ENCODE measurements at regions not wholly inside any gene's neighbourhood (a gene's known extent, or its start where the extent isn't known, plus 50 kb on each side); places are given as distances from the start of the nearest gene placed in this dataset.
"Not testable (repeated sequence)": the region's sequence is repeated elsewhere in the genome, so short reads cannot be mapped to it uniquely, and the experiment has no call there.

DNA sequence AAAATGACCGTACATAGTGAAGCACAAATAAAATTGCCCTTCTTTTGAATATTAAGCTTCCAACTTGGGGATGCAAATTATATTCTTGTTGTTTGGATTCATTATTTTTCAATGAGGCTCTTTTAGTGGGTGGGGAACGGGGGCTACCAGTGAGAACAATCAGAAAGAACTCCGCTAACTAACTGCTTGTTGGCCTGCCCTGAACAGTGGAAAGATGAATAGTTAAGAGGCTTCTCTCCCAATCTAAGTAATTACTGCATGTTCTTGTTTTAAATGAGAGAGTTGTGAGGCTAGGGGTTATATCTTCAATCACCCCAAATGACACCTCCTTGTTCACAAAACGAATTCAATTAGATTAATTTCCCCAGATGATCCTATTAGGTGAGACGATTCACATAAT is 322.0 kb downstream of the FAT3 start:
- DNase-seq: no peak

DNA sequence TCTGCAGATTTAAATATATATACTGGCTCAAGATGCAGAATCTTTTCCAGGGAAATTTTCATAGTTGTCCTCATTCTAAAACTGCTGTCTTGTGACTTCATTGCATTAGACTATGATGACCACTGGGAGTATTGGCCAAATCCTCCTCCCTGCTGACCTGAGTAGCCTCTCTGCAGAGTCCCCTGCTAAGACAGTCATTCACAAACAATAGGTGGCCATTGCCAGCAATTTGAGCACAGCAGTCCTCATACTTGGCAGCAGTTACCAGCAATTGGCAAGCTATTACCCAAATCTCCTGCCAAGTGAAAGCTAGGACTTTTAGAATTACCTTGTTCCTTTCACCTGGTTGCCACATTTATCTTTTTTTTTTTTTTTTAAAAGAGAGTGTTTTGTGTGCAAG is 325.8 kb downstream of the FAT3 start:
- DNase-seq: no peak

DNA sequence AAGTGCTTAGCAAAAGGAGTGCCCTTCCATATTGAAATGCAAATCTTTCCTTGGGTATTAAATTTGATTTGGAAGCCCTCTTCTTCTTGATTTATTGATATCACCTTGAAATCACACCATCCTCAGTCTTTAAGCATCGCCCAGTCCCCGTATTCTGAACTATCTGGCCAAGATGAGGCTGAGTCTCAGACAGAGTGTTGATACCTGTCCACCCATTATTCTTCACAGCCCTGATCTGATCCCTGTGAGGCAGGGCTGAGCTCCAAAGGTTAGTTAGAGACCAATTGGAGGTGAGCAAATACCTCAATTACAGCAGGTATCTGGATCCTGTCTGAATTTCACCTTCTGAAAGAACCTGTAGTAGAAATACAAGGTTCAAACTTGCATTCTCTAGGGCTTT is 326.3 kb downstream of the FAT3 start:
- no peak for DNase-seq

DNA sequence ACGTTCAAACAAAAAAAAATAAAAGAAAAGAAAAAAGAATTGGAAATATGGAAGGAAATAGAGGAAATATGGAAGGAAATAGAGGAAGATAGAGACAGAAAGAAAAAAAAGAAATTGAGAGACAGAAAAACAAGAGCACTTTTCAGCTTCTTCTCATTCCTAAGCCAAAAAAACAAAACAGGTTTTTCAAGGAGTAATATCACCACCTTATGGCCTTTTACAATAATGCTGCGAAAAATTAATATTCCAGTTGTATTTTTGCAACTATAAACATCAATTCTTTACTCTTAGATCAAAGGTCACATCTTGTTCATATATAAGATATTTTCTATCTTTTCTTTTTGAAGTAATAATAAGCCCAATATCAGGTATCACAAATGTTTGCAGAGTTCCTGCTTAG is 328.3 kb downstream of the FAT3 start:
- DNase-seq: no peak

DNA sequence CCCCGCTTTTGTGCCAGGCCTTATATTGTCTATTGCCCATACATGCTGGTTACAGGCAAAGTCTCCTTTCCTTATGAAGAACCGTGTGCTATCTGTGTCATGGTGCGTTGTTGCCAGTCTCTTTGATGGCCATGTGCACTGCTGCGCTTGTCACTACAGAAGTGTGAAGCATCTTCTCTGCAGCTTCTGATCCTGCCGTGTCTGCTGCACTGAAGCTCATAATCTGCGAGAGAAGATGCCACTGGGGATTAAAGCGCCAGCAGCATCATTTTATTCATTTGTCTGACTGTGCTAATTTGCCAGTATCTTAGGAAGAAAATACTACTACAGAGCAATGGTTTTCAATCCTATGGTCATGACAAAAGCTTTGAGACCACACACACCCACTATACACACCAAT is 330.1 kb downstream of the FAT3 start:
- no peak for DNase-seq

DNA sequence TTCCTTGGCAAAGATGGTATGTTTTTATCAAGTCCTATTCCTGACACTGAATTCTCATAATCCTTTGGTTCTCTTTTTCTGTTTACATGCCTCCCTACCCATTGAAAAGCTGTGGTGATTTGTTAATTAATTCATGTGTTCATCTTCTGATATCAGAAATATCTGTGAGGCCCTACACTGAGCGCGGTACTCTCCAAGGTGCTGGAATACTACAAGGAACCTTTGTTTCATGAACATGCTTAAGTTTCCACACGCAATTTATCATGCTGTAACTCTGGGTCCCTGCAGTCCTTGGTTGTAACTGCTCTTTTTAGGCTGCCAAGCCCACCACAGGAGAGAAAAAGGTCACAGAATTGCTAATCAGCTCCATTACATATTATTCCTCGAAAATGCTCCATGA is 331.8 kb downstream of the FAT3 start:
- no peak for DNase-seq

DNA sequence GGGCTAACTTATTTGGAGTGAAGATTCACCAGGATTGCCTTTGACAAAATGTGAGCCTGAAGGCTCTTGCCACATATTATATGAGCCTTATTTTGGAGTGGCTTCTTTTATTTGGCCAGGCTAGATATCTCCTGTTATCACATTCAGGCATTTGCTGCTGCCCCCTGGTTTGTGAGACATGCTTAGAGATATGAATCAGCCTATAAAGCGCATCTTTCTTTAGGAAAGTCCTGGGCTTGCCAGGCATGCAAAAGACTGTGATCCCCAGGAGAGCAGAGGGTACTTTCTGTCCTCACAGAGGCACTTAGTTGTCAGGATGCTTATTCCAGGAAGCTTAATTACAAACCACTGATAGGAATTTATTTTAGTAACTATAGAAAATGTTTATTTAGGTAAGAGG is 333.3 kb downstream of the FAT3 start:
- no peak for DNase-seq

DNA sequence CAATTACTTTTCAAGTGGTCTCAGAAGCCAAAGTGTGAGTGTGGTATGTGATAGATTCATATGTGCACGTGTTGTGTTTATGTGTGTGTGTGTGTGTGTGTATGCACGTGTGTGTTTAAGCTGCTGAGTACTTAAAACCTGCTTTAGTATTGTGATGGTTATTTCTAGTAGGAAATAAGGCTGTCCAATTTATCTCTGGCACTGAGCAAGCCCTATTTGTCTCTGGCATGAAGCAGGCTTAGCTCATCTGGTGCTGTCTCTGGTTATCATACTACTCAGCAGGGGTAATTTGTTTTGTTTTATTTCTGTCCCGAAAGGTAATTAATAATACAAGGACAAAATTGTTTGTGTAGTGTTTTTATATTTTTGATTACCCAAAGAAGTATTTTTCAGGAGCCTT is 333.7 kb downstream of the FAT3 start:
- DNase-seq: no peak

DNA sequence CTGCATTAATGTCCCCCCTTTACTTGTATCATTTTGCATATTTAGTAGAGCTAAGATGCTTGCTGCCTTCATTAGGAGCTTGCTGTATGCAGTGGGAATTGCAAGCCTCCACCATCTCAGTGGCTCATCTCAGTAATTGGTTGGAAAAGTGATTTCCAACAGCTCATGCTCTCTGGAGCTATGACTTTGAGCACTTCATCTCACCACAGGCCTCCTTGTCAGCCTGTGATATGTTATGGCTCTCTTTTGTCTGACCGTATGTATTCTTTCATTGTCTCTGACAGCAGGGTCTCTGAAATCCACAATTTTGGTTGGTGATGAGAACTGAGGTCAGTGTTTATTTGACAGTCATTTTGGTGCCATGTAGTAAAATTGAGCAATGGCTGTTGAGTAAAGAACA is 345.1 kb downstream of the FAT3 start:
- DNase-seq: no peak

DNA sequence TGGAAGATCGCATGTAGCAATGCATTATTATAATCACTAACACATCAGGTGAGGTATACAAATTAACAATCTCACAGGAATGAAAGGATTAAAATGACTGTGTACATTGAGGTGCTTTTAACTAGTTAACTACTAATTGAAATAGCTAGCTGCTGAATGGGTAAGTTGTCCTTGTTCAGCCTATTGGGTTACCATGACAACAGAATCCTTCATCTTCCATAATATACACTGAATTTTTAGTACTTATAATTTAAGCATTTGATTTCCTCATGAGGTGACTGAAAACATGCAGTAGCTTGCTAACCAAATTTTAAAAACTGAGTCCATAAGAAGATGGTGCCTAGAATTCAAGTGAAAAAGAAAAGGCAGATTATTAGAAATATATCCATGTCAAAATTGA is 347.9 kb downstream of the FAT3 start:
- no peak for DNase-seq

DNA sequence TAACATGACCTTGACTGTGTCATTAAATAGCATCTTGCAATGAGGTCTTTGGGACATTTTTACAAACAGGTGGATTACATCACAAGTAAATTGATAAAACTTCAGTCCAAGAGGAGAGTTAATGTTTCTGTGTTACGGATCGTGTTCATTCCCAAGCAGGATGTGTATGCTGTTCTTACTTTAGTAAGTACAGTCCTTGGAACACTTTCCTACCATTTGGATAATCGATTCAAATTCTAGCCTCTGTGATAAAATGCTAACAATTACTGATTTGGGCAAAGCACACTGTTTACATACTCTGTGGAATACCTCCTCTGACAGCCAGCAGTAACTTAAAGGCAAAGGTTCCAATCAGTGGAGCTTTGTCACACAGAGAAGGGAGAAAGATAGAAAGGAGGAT is 351.7 kb downstream of the FAT3 start:
- no peak for DNase-seq

DNA sequence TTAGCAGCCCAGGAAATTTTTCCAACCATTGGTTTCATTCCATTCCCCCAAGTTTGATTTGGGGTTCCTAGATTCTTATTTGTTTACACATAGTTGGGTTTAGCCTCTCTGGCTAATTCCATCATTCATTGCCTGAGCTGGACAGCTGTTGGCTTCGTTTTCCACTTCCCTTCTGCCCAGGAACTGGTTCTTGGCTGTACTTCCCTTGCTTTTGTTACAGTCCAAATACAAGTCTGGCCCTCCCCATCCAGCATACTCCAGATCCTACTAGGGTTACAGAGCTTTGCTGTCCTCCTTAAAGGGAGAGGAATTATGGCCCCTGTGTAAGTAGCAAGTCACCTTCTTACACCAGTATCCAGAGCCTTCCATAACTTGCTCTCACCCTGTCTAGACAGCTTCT is 356.3 kb downstream of the FAT3 start:
- DNase-seq: no peak

DNA sequence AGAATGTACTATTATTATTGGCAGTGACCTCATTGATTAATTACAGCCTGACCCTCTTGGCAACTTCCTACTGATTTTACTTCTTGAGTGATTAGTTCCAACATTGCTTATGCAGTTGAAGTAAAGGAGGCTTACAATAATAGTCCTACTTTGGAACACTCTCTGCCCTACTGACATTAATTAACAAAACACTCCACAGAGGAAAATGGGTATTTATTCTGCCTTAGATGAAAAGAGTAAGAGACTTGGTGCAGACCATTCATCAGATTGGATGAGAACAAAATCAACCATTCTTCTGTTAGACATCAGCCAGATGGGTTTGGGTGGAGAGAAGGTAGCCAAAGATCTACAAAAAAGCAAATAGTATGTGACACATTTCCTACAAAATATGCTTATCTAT is 363.8 kb downstream of the FAT3 start:
- no peak for DNase-seq

DNA sequence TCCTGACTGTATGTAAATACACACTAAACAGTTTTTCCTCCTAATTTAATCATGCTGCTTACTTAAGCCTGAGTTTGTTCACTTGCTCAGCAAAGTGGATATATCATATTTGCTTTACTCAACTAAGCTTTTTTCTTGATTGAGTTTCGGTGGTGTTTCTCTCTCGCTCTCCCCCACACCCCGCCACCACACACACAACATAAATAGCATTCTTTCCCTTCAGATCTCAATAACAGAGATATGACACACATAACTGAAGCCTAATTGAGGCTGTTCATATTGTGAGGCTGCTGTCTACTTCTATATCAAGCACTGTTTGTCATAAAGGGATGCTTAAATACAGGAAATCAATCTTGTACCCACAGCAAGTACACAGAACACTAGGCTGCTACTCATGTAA is 364.9 kb downstream of the FAT3 start:
- DNase-seq: no peak

DNA sequence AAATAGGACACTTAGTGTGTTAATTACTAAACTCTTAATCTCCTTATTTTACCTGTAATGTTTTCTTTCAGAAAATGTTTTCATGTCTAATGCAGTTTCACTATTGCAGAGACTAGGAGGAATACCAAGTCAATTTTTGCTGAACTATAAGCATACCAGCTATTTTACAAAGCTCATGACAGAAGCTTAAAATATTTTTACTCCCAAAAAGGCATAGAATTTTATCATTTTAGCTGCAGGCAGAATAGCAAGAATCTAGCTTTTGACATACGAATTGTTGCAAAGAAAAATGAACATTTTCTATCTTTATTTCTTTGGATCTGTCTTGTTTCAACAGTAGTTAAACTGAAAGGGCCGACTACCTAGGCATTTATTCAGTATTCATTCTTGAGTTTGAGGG is 366.9 kb downstream of the FAT3 start:
- DNase-seq: no peak

DNA sequence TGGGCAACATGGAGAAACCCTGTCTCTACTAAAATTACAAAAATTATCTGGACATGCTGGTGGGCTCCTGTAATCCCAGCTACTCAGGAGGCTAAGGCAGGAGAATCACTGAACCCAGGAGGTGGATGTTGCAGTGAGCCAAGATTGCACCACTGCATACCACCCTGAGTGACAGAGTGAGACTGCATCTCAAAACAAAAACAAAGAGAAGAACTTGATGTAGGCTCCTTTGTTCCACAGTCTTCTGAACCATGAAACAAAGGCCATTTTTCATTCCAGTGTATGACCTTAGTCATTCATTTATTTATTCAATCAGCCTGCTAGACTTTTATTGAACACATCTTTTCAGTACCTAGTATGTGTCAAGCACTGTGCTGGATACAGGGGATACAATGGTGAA is 369.6 kb downstream of the FAT3 start:
- DNase-seq: no peak

DNA sequence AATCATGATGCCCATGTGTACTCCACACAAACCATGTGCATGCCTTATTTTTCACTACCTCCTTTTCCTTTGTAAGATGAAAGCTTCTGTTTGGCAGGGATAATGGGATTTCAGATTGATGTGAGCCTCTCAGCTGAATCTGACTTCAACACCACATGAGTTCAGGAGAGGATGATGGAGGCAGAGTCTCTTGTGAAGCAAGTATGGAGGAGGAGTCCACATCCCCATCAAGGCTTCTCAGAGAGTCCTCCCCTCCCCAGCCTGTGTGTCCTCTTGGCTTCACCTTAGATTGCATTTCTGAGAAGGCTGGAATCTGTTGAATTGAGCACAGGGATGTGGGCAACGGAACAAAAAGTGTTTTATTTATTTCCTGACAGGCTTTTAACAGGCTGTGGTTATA is 370.4 kb downstream of the FAT3 start:
- DNase-seq: no peak

DNA sequence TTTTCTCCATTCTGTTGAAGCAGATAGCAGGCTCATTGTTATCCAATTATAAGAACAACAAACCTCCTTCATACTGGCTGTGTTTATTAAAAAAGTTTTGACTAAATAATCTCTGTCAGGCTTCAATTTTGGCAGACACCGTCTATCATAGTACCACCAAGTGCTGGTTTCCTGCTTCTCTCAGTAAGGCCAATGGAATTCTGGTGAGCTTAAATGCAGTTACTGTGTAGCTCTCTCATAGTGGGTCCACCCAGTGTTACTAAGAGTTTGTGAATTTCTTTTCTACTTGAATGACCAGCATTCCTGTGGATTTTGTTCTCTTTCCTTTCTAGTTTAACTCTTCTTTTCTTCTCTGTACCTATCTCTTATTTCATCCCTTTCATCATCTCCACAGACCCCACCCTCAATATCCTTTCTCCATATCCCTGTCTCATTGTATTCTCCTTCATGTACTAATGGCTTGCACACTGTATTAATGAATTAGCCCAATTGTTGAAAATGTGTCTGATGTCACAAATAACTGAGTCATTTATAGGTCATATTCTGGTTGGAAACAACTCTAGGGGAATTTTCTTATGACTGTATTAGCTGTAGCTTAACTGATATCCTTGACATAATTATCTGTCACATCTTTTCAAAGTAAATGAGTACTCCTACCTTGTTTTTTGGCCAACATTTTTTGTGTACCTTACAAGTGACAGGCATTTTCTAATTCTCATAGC is 372.1 kb downstream of the FAT3 start:
- no peak for DNase-seq

DNA sequence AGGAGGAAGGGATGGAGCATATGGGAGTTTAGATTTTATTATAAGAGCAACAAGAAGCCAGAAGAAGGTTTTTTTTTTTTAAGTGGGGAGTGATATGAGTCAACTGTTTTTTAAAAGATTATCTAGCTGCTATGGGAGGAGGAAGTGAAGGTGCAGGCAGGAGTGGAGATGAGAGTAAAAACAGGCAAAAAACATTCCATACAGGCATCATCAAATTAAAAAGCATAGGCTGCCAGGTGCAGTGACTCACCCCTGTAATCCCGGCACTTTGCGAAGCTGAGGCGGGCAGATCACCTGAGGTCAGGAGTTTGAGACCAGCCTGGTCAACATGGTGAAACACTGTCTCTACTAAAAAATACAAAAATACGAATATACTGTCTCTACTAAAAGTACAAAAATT is 368.4 kb upstream of the MTNR1B start:
- no peak for DNase-seq

DNA sequence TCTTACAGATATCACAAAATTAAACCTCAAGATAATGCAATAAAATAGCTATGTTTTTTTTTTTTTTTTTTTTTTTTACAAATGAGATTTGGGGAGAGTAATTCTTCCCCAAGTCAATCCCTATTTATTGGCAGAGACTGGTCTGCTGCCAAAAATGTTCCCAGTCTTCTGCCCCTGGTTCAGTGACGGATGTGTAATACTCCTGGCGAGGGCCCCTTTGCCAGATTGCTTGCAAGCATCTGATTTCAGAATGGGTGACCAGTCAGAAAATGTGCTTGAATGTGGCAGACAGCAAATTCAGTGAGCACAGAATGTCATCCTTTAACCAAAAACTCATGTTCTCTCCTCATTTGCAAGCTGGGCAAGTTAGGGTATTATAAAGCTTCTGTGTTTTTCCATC is 363.8 kb upstream of the MTNR1B start:
- DNase-seq: no peak

DNA sequence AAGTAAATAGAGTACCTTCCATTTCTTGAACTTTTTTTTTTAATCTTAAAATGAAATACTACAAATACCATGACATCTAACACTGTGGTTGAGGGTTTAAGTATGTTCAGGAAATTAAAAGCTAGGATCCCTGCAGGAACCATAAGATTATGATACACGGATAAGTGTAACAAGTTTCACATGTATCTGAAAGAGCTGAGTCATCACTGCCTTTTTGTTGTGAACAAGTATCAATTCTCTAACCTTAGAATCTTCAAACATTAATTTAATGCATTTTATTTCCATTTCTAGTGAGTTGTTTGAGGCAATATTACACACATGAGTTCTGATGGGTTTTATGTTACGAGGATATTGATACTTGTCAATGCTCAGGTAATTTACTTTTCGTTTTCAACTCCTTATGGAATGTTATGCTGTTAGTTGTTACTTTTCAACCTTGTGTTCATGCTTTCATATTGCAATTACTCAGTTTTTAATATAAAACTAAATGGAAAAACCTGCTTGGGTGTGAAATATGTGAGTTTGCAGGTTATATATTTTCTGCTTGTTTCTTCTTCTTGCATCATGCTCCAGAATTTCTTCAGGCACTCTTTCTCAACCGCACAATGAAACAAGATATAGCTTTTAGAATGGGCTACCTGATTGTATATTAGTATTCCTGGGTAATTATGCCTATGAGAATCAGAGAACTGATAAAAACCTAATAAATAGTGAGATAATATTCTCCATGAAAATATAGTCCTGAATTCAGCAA is 361.3 kb upstream of the MTNR1B start:
- no peak for DNase-seq

DNA sequence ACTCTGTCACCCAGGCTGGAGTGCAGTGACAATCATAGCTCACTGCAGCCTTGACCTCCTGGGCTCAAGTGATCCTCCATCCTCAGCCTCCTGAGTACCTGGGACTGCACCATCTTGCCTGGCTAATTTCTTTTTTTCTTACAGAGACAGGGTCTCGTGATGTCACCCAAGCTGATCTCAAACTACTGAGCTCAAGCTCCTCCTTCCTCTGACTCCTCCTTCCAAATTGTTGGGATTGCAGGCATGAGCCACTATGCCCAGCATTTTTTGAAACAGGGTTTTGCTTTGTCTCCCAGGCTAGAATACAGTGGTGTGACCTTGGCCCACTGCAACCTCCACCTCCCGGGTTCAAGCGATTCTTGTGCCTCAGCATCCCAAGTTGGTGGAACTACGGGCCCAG is 358.3 kb upstream of the MTNR1B start:
- no peak for DNase-seq

DNA sequence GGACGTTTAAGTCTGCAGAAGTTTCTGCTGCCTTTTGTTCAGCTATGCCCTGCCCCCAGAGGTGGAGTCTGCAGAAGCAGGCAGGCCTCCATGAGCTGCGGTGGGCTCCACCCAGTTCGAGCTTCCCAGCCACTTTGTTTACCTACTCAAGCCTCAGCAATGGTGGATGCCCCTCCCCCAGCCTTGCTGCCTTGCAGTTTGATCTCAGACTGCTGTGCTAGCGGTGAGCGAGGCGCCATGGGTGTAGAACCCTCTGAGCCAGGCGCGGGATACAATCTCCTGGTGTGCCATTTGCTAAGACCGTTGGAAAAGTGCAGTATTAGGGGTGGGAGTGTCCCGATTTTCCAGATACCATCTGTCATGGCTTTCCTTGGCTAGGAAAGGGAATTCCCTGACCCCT is 351.4 kb upstream of the MTNR1B start:
- DNase-seq: not testable (repeated sequence)

DNA sequence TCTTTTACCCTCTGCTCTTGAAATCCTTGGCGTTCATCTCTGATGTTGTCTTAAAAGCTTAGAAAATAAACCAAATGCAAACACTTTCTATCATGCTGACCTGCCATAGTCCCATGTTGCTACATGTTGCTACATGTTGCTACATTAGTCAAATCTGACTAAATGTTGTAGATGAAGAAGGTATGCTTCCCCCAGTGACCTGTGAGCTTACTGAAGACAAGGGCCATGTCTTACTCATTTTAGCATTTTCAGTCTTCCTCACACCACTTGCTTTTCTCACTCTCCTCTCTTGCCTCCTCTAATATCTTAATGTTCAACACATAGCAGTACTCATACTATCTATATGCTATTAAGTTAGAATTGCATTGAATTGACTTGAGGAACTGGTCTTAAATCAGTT is 346.4 kb upstream of the MTNR1B start:
- DNase-seq: no peak

DNA sequence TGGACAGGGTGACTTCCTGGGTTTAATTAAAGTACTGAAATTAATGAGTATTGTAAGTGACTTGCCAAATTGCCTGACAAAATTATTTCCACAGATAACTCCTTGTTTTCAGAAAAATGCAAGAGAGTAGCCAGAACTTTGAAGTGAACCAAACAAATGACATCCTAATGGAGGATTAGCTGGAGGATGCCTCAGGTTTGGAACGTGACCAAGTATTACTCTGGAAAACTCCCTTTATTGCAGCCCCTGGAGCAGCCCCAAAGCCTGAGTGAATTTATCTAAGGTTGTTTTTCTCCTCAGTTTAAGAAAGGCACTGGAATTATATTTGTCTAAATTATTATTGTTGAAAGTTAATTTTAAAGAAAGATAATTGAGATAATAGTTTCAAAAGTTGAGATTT is 343.6 kb upstream of the MTNR1B start:
- no peak for DNase-seq

All from CD4-positive, alpha-beta T cell treated with Interleukin-21 for 1 hour (primary cell).